GM19351 (cell line): ENCODE measurements at regions not wholly inside any gene's neighbourhood (a gene's known extent, or its start where the extent isn't known, plus 50 kb on each side); places are given as distances from the start of the nearest gene placed in this dataset.

ENCODE experiments used
- ATAC-seq: cut with Tn5 transposase; IDR thresholded peaks from one replicate; pipeline ENCODE4 v1.9.1; 2021; ENCODE audit warnings: mild to moderate bottlenecking, moderate library complexity; ENCODE audit not compliant: unreplicated experiment

GRCh38 chr7:17679458-17679857 is 260.8 kb downstream of the SNX13 start:
- ATAC-seq = no peak

DNA sequence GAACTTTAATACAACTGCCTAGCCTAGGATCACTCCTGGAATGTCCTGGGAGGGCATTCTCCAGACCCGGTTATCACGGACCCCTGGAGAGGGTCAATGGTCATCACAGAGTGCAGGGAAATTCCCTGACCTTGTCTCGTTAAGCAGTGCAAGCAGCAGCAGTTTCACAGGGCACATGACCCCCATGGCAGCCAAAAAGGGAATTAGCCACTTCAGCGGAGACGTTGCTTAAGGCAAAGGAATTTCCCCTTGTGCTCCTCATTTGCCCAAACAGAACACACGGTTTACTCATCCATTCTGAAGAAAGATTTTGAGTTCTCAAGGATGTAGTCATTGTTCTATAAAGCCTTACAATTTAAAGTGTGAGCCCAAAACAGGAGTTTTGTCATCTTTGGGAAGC is 260.3 kb downstream of the SNX13 start:
- ATAC-seq = no peak

- ATAC-seq = peak; percentile 44
These were observed 259.3 kb downstream of the SNX13 start for GRCh38 chr7:17680943-17681351.

DNA sequence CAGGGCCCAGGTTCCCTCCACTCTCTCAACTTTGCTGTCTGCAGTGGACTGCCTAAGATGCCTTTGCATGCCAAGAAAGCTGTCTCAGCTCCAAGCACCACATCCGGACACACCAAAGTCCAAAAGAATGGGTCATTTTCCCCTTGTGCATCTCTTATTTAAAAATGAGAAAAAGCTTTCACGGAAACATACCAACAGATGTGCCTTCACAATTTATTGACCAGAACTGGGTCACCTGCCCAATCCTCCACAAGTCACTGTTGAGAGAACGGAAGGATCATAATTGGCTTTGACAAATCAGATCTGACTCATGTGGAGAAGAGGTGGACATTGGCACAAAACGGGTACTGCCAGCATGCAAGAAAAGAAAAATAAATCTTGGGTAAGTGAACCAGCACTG is 258.3 kb downstream of the SNX13 start:
- no peak for ATAC-seq

DNA sequence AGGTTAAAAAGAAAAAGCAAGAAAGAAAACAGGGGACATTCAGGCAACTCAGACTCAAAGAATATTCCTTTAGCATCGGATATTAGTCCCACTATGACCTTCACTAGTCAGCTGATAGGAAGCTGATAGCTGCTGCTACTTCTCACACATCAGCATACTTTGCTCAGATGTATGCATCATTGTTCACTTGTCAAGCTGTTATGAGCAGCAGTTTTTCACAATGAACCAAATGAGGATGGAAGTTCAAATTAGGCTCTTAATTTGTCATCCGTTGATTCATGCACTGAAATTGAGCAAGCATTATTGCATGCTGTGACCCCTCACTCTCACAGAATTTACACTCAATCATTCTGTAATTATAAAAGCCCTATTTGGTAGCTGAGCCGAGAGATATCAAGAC is 257.7 kb downstream of the SNX13 start:
- ATAC-seq = no peak

DNA sequence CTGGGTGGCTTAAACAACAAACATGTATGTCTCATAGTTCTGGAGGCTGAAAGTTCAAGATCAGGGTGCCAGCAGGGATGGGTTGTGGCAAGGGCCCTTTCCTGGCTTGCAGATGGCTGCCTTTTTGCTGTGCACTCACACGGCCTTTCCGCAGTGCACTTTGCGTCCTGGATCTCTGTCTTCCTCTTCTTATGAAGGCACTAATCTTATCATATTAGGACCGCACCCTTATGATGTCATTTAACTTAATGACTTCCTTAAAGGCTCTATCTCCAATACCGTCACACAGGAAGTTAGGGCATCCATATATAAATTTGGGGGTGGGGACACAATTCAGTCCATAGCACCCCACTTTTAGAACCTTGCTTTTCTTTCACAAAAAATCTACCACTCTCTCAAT is 255.2 kb downstream of the SNX13 start:
- no peak for ATAC-seq

- ATAC-seq = no peak
These were observed 252.9 kb downstream of the SNX13 start for GRCh38 chr7:17687361-17687760.

- no peak for ATAC-seq
These were observed 250.9 kb downstream of the SNX13 start for GRCh38 chr7:17689361-17689902.

GRCh38 chr7:17690030-17690429 is 250.3 kb downstream of the SNX13 start:
- peak; percentile 97 for ATAC-seq

DNA sequence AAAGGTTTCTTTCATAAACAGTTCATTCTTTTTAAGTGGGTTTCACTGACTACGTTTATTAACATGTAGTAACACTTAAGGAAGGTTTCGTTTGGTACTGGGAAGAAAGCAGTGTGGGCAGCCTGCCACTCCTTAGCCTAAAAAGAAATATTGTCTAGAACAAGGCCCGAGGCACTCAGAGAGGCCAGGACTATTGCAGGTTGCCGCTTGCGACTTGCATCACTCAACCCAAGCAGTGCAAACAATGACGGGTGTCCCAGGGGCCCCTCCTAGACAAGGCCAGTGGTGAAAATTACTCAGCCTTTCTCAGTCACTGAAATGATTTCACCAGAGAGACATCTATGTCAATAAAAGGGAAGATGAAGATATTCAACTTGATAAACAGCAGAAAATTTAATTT is 243.9 kb downstream of the SNX13 start:
- no peak for ATAC-seq

DNA sequence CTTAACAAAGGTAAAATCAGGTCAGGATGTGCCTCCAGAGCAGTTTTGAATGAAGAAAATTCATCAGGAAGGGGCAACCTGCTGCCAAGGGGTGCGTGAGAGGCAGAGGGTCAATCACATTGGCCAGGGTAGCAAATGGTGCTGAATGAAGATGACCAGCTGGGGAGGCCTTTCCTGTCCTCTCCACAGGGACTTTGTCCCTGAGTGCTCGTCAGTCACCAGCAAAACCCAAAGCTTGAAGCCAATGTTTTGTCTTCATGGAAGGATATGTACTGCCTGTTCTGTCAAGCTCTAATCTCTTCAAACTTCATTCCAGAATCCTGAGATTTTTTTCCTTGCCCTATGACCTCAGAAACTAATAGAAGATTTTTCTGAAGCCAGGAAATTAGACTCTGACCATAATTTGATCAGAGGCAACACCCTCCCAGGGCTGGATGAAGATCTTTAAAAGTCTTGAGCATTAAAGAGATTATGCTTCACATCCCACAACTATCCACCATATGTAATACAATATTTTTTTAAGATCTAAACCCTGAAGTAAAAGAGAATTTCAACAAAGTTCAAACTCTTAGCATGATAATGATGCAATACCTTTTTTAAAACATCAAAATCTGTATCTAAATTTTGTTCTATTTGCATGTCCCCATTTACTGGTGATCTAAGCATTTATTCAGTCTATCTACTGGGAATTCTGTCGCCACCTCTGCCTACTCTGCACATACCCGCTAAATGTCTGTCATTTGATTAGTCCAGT is 243.0 kb downstream of the SNX13 start:
- ATAC-seq = no peak

DNA sequence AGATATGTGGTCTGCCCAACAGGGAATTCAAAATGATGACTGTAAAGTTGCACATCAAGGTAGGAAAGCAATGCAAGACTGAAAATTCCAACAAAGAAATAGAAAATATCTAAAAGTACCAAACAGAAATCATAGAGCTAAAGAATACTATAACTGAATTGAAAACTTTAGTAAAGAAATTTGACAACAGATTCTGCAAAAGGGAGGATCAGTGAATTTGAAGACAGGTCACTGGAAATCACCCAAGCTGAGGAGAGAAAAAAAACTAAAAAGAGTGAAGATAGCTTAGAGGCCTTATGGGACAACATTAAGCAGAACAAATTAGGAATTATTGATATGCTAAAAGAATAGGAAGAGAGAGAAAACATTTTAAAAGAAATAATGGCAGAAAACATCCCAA is 240.6 kb downstream of the SNX13 start:
- no peak for ATAC-seq

DNA sequence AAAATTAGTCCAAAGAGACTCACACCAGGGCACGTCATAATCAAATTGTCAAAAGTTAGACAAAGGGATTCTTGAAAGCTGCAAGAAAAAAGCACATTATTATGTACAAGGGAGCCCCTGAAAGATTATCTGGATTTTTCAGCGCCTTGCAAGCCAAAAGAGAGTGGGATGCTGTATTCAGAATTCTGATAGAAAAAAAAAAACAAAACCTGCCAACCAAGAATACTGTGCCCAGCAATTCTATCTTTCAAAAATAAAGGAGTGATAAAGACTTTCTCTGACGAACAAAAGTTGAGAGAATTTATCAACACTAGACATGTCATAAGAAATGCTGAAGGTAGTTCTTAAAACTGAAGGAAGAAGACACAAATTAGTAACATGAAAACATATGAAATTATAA is 240.2 kb downstream of the SNX13 start:
- no peak for ATAC-seq

- no peak for ATAC-seq
These were observed 234.0 kb downstream of the SNX13 start for GRCh38 chr7:17706275-17706674.

DNA sequence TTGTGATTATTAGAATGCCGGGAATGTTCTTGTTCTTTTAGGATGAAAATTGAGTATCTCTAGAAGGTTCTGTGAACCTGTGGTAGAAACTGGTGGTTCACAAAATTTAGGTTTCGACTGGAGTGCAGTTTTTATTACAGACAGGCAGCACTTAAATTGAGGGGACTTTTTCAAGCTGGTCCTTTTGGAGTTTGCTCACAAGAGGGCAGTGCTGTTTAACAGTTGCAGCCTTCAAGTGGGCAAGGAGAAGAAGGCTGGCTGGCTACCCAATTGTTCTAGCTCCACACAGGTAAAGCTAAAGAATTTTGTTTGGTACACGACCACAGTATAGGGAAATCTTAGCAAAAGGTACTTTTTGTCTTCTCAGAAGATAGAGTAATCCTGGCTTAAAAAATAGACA is 233.6 kb downstream of the SNX13 start:
- peak; percentile 85 for ATAC-seq

DNA sequence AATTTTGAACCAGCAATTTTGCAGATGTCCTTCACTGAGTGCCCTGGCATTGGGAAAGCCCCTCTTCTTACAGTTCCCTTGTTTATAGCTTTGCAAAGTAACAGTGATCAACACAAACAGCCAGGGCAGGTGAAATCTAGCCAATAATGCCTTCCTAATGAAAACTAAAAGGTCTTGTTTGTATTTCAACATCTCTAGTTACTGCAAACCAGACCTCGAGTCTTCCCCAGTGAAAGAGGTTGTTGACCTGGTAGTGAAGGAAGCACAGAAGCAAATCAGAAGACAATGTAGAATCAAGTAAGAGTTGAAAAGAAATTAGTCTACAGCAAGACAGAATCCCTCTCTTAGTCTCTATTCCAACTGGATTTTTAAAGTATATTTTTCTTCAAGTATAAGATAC is 231.2 kb downstream of the SNX13 start:
- ATAC-seq = no peak

- ATAC-seq = no peak
These were observed 230.7 kb downstream of the SNX13 start for GRCh38 chr7:17709599-17709998.

- no peak for ATAC-seq
These were observed 230.0 kb downstream of the SNX13 start for GRCh38 chr7:17710312-17710711.

DNA sequence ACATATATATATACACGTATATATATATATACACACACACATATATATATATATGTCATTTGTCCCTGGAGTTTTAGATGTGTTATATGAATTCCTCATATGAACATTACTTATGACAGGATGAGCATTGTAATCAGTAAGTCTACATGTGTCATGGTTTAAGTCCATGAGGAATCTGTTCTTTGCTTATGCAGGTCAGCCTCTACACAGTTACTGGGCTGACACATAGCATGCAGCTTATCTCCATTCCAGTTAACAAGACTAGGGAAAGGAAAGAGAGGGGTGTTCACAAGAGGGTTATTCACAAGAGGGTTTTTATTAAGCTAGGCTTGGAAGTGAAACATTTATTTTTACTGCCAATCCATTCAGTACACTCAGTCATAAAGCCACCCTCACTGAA is 226.7 kb downstream of the SNX13 start:
- ATAC-seq = no peak

GRCh38 chr7:17716816-17717215 is 223.5 kb downstream of the SNX13 start:
- ATAC-seq = no peak

DNA sequence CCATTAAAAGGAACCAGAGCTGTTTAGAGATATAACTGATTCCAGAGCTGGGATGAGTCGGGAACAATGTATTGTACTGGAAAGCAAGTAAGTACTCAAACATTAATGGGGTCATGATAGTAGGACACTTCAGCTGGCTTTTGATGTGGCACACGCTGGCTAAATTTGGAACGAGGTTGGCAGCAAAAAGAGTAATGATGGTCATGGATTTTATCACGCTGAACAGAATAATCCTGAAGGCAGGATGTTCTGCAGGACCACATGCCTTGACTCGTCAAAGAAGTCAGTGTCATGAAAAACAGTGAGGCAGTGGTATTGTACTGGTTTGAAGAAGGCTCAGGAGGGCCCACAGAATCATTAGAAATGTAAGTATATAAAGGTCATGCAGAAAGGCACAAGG is 220.3 kb downstream of the SNX13 start:
- ATAC-seq = no peak

- no peak for ATAC-seq
These were observed 218.5 kb downstream of the SNX13 start for GRCh38 chr7:17721736-17722285.

- ATAC-seq = no peak
These were observed 217.5 kb downstream of the SNX13 start for GRCh38 chr7:17722798-17723197.
